NCI-H1694 (cell line): ENCODE measurements at regions not wholly inside any gene's neighbourhood (a gene's known extent, or its start where the extent isn't known, plus 50 kb on each side); places are given as distances from the start of the nearest gene placed in this dataset.
"Not testable (repeated sequence)": the region's sequence is repeated elsewhere in the genome, so short reads cannot be mapped to it uniquely, and the experiment has no call there.

Experiments
- DNase-seq: peaks from one replicate; lab custom pipeline; 2025; lab: John Stamatoyannopoulos, UW

DNA sequence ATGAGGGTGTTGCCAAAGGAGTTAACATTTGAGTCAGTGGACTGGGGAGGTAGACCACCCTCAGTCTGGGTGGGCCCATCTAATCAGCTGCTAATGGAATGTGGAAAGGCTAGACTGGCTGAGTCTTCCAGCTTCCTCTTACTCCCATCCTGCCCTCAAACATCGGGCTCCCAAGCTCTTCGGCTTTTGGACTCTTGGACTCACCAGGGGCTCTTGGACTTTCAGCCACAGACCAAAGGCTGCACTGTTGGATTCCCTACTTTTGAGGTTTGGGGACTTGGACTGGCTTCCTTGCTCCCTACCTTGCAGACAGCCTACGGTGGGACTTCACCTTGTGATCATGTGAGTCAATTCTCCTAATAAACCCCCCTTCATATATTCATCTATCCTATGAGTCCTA is 276.6 kb upstream of the DIO3 start:
- DNase-seq: no peak

- no peak for DNase-seq
These were observed 274.9 kb upstream of the DIO3 start for GRCh38 chr14:101286271-101287018.

DNA sequence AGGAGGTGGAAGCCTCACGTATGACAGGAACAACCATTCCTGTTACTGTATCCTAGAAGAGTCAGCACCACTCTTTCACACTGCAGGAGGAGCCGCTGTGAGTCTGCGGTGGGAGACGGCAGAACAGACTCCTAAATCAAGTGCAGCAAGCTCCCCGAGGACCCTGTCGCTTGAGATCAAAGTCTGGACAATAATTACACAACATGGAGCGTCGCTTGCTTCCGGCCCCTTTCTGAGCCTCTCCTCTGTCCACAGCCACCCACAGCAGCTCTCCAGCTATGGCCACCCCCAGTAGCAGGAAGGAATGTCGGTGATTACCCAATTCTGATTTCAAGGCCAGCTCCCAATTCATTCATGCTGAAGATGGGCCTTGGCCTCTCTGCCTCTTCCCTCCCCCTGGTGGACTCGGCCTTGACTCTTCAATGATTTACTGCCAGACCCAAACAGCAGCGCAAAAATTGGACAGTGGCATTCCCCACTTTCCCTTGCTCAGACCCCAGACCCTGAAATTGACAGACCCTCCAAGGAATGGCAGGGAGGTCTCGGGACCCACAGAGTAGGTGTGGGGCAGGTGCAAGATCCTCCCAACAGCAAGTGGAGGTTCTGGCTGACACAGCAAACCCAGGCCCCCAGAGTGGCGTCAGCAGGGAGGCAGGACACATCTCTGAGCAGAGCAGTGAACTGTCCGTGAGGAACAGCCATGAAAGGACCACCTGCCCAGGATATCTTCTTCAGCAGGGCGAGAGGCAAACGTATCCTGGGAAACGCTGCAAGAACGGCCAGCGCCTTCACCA is 272.7 kb upstream of the DIO3 start:
- no peak for DNase-seq

- no peak for DNase-seq
These were observed 272.0 kb upstream of the DIO3 start for GRCh38 chr14:101289230-101289690.

DNA sequence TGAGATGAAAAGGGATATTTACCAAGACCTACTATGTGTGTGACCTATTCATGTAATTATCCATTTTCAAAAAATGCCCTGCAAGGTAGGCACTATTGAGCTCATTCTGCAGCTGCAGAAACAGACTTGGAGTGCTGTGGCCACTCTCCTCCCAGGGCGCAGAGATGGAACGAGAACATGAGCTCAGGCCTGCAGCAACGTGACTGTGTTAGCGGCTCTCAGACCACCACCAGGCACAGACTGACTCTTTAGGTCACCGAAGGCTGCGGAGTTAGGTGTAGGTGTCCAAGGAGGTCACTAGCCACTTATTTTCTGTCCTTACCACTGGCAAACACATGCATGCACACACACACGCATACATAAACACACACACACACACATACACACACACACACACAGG is 271.4 kb upstream of the DIO3 start:
- no peak for DNase-seq

DNA sequence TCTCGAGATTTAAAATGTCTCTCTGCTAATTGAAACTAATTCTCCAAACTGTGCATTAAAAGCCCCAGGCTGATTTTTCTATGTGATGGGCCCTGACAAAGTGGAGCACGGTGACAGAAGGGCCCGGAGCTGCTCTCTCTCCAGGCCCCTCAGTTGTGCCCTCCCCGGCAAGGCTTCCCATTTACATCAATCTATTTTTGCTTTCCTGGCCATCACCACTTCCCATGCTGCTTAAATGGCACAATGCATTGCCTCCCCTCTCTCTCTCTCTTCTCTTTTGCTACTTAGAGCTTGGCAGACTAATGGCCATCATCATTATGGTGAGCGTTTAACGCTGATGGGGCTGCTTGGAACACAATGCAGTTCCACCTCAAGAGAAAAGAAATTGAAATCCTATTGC is 270.7 kb upstream of the DIO3 start:
- DNase-seq: no peak

GRCh38 chr14:101291390-101291789 is 269.9 kb upstream of the DIO3 start:
- DNase-seq: no peak

DNA sequence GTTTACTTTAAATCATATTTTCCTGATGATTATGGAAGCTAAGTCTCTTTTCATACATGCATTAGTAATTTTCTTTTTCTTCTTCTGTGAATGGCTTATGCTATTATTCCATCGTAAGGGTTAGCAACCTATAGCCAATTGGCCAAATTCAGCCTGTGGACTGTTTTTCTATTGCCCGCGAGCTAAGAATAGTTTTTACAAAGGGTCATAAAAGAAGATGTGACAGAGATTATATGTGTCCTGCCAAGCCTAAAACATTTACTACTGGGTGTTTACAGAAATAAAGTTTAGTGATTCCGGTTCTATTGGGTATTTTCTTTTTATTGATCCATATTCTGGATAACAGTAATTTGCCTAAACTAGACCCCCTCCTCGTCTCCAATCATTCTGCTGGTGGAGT is 268.8 kb upstream of the DIO3 start:
- DNase-seq: no peak

- DNase-seq: no peak
These were observed 267.7 kb upstream of the DIO3 start for GRCh38 chr14:101293605-101294004.

- DNase-seq: no peak
These were observed 267.2 kb upstream of the DIO3 start for GRCh38 chr14:101294136-101294535.

DNA sequence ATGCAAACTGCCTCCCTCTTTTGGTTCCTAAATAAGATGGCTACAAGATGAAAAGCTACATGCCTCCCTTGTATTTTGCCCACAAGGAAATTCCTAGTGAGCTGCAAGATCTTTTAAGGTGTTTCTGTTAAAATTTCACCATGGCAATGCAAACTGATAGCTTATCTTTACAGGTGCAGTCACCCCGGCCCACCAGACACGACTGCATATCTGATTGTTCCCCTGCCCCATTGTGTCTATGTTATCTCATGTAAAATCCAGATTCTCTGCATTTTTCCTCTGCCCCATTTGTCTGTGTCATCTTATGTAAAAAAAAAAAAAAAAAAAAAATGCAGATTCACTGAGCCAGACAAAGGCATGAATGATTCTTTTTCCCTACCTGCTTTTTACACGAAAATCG is 261.5 kb upstream of the DIO3 start:
- DNase-seq: not testable (repeated sequence)

DNA sequence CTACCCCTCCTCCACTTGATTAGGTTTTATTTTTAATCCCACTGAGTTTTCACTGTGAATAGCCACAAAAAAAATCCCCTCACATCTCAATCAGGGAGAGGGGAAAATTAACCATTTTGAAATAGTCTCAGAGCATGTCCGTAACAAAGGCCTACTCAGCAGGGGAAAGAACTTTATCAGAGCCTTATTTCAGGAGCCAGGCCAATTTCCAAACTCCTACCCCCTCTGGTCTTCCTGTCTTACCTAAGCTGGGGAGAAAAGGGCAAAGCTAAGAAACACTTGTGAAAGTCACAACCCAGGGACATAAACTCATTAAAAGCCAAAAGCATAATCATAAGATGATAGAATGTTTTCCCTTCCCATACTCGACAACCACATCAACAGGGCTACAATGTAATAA is 260.3 kb upstream of the DIO3 start:
- DNase-seq: no peak

- not testable (repeated sequence) for DNase-seq
These were observed 254.1 kb upstream of the DIO3 start for GRCh38 chr14:101307162-101307561.

- not testable (repeated sequence) for DNase-seq
These were observed 250.1 kb upstream of the DIO3 start for GRCh38 chr14:101311186-101311585.

DNA sequence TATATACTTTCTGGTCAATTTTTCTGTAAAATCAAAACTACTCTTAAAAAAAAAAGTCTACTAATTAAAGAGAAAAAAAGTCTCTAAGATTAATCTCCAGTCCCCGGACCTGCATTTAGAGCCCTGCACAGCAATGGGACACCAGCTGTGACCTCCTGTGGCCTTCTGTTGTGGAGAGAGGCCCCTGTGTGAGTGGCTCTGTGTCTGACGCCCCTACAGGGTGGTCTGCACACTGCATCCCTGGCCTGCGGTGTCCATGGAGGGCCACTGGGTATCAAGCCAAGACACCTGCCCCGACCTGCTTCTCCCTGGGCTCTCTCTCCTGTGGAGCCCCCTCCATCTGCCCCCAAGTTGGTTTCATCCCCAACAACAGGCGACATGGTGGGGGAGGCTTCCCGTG is 248.0 kb upstream of the DIO3 start:
- DNase-seq: no peak

DNA sequence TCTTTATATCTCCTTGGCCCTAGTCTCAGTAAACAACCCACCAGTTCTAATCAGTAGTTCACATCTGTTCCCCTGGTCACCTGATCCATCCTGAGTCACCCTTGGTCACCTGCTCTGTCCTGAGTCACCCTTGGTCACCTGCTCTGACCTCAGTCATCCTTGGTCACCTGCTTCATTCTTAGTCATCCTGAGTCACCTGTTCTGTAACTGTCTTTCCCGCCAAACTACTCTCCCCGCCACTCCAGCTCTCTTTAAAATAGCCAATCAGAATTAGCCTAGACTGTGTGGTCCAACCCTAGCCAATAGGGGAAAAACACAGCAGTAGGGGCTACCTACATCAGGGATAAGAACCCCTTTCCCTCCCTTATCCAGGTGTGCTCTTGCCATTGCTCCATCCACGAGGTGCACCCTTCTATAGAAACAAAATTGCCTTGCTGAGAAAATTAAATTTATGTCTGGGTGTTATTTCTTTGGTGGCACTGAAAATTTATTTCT is 245.4 kb upstream of the DIO3 start:
- no peak for DNase-seq

- no peak for DNase-seq
These were observed 243.0 kb upstream of the DIO3 start for GRCh38 chr14:101318271-101318670.

DNA sequence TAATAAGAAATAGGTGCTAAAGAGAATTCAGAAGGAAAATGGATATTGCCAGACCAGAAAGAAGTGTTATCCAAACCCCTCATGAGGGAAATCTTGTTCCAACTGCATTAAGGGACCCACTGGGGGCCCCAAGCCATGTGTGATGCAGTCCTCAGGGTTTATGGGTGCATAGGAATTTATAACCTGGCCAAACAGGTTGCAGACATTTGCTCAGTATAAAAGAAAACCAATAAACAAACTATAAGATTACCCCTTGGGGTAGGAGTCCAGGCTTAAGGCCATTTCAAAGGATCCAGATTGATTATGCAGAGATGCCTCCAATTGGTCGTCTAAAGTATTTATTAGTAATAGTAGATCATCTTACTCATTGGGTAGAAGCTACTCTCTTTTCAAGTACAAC is 240.9 kb upstream of the DIO3 start:
- DNase-seq: no peak

GRCh38 chr14:101322223-101322622 is 239.1 kb upstream of the DIO3 start:
- DNase-seq: no peak

DNA sequence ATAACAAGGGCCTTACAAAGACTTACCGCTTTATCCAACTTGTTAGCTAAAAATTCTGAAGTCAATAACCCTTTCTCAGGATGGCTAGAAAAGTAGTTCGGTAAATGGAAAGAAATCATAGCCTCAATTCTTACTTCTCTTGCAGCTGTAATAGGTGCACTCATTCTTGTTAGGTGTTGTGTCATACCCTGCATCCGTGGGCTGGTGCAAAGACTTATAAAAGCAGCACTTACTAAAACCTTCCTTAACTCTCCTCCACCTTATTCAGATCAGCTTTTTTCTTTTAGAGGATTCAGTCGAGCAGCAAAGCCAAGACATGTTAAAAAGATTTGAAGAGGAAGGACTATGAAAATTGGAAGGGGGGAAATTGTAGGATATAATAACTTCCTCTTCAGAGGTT is 238.2 kb upstream of the DIO3 start:
- DNase-seq: no peak

- DNase-seq: not testable (repeated sequence)
These were observed 237.6 kb upstream of the DIO3 start for GRCh38 chr14:101323614-101324235.

- DNase-seq: no peak
These were observed 236.0 kb upstream of the DIO3 start for GRCh38 chr14:101325319-101325718.
